GM23338 (cell line): ENCODE measurements at regions not wholly inside any gene's neighbourhood (a gene's known extent, or its start where the extent isn't known, plus 50 kb on each side); places are given as distances from the start of the nearest gene placed in this dataset.

Experiments used
- CREB1 ChIP-seq: fragments of 250-450 bp; sonication (Bioruptor Pico); IDR thresholded peaks from 2 replicates; pipeline ENCODE4 v1.5.0; 2020; ENCODE audit warnings: low read depth, mild to moderate bottlenecking, moderate library complexity
- CTCF ChIP-seq, 2 experiments: fragments of 200-600 bp in 1 of 2; sonication (generic) in 1 of 2; conservative IDR thresholded peaks; 2 replicates each; pipeline versions ENCODE4 v1.5.1 to v1.6.1; 2016 to 2017; ENCODE audit warnings: antibody characterized with exemption in 2 of 2, low read depth in 2 of 2, mild to moderate bottlenecking in 2 of 2, moderate library complexity in 1 of 2
- EZH2 ChIP-seq: fragments of 200-600 bp; sonication (generic); IDR thresholded peaks from one replicate; pipeline ENCODE4 v1.8.0; 2017; ENCODE audit warnings: antibody characterized with exemption, mild to moderate bottlenecking, low read depth; ENCODE audit not compliant: unreplicated experiment
- EZH2phosphoT487 ChIP-seq: fragments of 200-600 bp; sonication (generic); IDR thresholded peaks from one replicate; pipeline ENCODE4 v1.8.1; 2018; ENCODE audit warnings: antibody characterized with exemption; ENCODE audit not compliant: unreplicated experiment
- JUNB ChIP-seq: IDR thresholded peaks from one replicate; pipeline ENCODE4 v1.6.1; 2016; ENCODE audit warnings: antibody characterized with exemption; ENCODE audit not compliant: unreplicated experiment
- POLR2AphosphoS5 ChIP-seq: IDR thresholded peaks from 2 replicates; pipeline ENCODE4 v1.6.1; 2016; ENCODE audit warnings: antibody characterized with exemption, low read depth
- REST ChIP-seq: IDR thresholded peaks from one replicate; pipeline ENCODE4 v1.6.1; 2018; ENCODE audit warnings: antibody characterized with exemption; ENCODE audit not compliant: unreplicated experiment
- STAT1 ChIP-seq: IDR thresholded peaks from one replicate; pipeline ENCODE4 v1.6.1; 2016; ENCODE audit warnings: antibody characterized with exemption; ENCODE audit not compliant: unreplicated experiment
- ZNF114 ChIP-seq: fragments of 250-450 bp; sonication (Bioruptor Pico); IDR thresholded peaks from 2 replicates; pipeline ENCODE4 v1.5.0; 2020; ENCODE audit warnings: mild to moderate bottlenecking, moderate library complexity
- ZNF331 ChIP-seq: fragments of 250-450 bp; sonication (Bioruptor Pico); IDR thresholded peaks from 2 replicates; pipeline ENCODE4 v1.5.0; 2020; ENCODE audit warnings: low read depth, mild to moderate bottlenecking, moderate library complexity

GRCh38 chr14:98935921-98936320 is 336.1 kb downstream of the BCL11B start:
- TF ChIP-seq CTCF (conservative IDR thresholded peaks at IDR 0.05; ENCODE audit: low read depth in 2 of 2) (no peak), REST (no peak), EZH2 (no peak), STAT1 (no peak), POLR2AphosphoS5 (no peak), ZNF331 (CRISPR knock-in tag) (no peak), EZH2phosphoT487 (no peak), JUNB (no peak), CREB1 (CRISPR knock-in tag) (no peak), ZNF114 (CRISPR knock-in tag) (no peak)
